NCI-H2029 treated with DMSO at 0.1 percent for 48 hours (cell line): ENCODE measurements at regions not wholly inside any gene's neighbourhood (a gene's known extent, or its start where the extent isn't known, plus 50 kb on each side); places are given as distances from the start of the nearest gene placed in this dataset.

Experiments used
- DNase-seq: peaks from one replicate; lab custom pipeline; 2025; lab: John Stamatoyannopoulos, UW

GRCh38 chr6:137734005-137734874 lies 132.8 kb upstream of the TNFAIP3 start:
- DNase-seq = no peak

DNA sequence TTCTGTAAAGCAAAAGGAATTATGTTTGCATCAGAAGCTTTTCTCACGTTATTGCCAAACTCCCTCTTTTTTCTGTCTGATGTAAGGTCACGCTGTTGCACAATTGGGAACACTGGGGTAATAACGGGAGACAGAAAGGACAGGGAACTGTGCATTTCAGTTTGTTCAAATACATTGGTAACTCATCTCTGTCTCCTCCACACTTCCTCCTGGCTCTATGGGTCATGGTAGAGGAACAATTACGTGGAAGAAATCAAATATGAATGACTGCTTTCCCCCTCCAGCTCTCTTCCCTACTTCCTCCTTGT lies 132.2 kb upstream of the TNFAIP3 start:
- no peak for DNase-seq

GRCh38 chr6:137736048-137736818 lies 130.8 kb upstream of the TNFAIP3 start:
- DNase-seq = no peak

- no peak for DNase-seq
These were observed 130.1 kb upstream of the TNFAIP3 start for GRCh38 chr6:137736911-137737310.

GRCh38 chr6:137737836-137738596 lies 129.0 kb upstream of the TNFAIP3 start:
- DNase-seq = no peak

DNA sequence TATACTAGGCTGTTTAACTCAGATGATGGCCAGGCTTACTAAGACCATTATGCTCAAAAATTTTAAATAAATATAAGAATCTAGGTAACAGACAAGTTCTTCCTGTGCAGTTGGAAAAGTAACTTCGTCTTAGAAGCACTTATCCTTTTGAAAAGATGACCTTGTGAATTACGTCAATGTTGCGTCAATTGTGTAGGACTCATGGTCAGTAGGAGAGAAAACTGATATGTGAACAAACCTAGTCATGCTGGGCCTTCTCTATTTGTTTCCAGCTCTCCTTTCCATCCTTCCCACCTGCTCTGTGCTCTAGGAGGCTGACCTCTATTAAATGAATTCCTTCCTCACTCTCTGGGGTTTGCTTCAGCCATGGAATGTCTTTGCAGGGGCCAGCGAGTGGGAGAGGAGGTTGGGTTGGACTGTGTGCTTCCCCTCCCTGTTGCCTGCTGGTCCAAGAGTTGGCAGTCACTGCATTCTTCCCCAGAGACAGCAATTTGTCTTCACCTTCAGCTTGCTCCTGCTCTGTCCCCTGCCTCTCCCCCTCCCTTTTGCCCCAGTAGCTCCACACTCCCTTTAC lies 128.0 kb upstream of the TNFAIP3 start:
- no peak for DNase-seq

DNA sequence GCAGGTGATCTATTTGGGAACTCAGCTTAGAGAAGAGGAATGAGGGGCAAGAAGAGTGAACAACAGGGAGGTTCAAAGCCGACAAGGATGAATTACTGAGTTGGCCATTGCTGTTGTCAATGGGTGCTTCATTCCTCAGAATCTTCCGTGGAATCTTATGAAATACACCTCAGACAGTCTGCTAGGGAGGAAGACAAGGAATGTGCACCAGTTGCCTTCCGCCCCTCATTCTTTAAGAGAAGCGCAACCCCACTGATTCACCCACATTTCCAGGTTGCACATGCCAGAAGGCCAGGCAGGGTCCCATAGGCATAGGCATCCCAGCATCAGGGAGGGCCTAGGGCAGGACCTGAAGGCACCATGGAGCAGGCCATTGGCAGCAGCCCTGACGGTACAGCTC lies 127.5 kb upstream of the TNFAIP3 start:
- no peak for DNase-seq

- no peak for DNase-seq
These were observed 126.8 kb upstream of the TNFAIP3 start for GRCh38 chr6:137740091-137740755.

GRCh38 chr6:137740967-137741761 lies 125.9 kb upstream of the TNFAIP3 start:
- DNase-seq = no peak

DNA sequence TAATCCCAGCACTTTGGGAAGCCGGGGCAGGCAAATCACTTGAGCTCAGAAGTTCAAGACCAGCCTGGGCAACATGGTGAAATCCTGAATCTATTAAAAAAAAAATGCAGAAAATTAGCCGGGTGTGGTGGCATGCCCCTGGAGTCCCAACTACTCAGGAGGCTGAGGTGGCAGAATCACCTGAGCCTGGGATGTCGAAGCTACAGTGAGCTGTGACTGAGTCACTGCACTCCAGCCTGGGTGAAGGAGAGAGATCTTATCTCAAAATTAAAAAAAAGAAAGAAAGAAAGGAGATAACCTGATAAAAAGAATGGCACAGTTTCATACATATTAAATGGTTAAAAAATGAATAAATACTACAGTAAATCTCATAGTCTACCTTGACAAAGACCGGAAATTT lies 123.6 kb upstream of the TNFAIP3 start:
- DNase-seq = no peak

GRCh38 chr6:137744877-137745276 lies 122.2 kb upstream of the TNFAIP3 start:
- no peak for DNase-seq

GRCh38 chr6:137745321-137745720 lies 121.7 kb upstream of the TNFAIP3 start:
- DNase-seq = no peak

DNA sequence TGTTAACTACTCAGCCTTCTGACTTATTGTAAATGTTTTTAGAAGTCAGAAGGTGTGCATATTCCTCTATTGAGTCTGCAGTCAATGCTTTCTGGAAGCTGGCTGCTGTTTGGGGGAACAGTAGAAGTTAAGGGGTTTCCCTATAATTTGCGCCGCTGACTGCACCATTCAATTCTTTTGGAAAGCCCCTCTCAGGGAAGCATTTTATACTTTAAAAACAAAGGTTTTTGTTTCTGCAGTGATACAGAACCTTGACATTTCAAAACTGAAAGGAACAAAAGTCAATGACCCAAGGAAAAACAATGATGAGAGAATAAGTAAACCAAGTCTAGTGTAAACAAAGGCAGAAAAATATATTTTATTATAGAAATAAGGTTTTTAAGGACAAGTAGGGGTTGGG lies 120.8 kb upstream of the TNFAIP3 start:
- DNase-seq = no peak

DNA sequence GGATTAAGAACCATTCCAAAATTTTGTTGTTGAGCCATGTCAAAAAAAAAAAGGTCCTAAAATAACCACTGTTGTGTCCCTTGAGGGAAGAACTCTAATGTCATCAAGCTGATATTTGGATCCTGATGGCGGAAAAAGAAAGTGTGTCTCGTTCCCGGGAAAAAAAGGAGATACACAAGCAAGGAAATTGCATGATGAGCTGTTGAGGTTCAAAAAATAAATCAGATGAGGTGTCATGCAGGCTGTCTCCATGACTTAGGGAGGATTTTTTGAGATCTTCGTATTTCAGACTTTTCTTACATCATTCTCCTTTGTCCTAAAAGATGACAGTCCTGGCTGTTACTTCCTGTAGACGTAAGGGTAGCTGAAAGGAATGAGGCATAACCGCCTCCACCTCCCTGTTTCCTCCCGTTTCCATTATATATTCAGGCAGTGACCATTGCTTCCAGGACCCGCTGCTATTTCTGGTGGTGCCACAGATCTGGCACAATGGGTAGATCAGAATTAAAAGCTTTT lies 117.3 kb upstream of the TNFAIP3 start:
- DNase-seq = no peak

- no peak for DNase-seq
These were observed 116.8 kb upstream of the TNFAIP3 start for GRCh38 chr6:137750297-137750696.

DNA sequence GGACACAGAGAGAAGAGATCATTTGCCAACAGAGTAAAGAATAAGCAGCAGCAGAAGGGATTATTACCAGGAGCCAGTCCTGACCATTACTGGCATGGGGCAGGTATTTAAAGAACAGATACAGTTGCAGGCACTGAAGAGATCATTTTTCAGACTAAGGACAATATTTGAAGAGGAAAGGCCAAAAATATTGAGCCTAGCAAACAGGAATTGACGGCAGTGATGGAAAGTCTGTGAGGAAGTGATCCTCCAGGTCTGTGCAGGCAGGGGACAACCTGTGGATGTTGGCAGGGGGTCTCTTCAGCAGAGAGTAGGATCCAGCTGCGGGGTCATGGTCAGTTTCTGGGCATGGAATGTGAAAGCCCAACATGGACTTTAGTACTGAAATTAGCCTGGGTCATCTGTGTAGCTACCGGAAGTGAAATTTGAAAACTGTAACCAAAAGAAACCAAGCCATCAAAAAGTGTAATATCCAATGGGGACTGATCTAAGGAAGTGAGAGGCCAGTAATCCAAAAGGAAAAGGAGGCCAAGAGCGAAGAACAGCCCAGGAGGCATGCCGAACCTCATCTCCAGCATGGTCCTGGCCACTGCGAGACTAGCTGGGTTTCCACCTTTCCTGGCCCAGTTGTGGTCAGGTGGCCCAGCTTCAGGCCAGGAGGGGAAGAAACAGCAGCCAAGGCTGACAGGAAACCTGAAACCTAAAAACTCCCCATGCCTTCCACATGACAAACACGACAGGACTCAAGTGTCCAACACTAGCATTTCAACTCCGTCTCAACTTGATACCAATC lies 115.1 kb upstream of the TNFAIP3 start:
- DNase-seq = no peak

- no peak for DNase-seq
These were observed 112.7 kb upstream of the TNFAIP3 start for GRCh38 chr6:137754366-137754765.

GRCh38 chr6:137754866-137755265 lies 112.2 kb upstream of the TNFAIP3 start:
- DNase-seq = no peak

DNA sequence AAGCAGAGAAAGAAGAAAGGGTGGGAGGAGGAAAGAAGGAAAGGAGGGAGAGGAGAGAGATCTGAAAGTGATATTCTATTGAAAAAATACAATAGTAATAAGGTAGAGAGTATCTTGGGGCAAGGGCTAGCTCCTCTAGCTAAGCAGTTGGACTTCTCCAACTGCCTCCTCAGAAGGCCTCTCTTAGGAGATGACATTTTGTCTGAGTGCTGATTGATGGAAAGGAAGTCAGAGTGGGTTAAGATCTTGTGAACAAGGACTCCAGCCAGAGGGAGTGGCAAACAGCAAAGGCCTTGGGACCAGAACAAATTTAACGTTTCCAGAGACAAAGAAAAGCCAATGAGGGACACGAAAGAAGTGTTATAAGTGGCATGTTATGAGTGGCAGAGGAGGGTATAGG lies 111.8 kb upstream of the TNFAIP3 start:
- no peak for DNase-seq

GRCh38 chr6:137756788-137757187 lies 110.3 kb upstream of the TNFAIP3 start:
- DNase-seq = no peak
